MM.1S (cell line): ENCODE measurements at regions not wholly inside any gene's neighbourhood (a gene's known extent, or its start where the extent isn't known, plus 50 kb on each side); places are given as distances from the start of the nearest gene placed in this dataset.

ENCODE experiments used
- EZH2 ChIP-seq: fragments of 300-600 bp; sonication (generic); optimal IDR thresholded peaks from 2 replicates; pipeline ENCODE3; 2017; ENCODE audit warnings: low read depth, mild to moderate bottlenecking, antibody characterized with exemption, low read length, mixed read lengths
- EZH2phosphoT487 ChIP-seq: fragments of 300-600 bp; sonication (generic); IDR thresholded peaks from 2 replicates; pipeline ENCODE4 v1.6.1; 2018; ENCODE audit warnings: antibody characterized with exemption, low read length
- TF ChIP-seq, protein P1 (sequence below): fragments of 300-600 bp; sonication (generic); IDR thresholded peaks from 2 replicates; pipeline ENCODE4 v1.5.1; 2016; ENCODE audit warnings: antibody characterized with exemption, low read length, mixed read lengths

DNA sequence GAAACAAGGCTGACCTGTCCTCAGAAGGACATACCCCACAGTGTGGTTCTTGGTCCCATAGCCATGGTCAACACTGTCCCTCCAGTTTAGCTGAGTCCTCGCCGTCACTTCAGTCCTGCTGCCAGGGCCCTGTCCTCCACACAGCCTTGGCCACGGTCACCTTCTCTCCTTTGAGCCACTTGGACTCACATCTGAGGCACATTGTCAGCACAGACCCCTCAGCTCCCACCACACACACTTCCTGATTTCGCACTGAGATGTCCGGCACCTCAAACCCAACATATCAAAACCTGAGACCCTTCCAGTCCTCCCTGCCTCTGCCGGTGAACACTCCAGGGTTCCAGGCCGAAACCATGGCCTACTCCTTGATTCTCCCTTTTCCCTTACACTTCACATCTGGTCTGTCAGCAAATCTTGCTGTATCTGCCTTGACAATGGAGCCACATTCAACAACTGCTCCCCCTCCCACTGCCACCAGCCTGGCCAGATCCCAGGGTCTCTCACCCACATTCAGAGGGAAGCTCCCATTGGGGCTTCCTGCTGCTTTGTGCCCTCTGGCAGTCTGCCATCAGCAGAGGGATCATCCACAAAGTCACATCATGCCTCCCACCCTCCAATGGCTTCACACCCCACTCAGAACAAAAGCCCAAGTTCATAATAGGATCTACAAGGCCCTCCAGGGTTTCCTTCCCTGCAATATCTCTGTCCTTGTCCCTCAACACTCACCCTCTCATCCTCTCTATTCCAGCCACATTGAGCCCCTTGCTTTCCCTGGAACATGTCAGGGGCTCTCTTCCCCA, 219.6 kb upstream of the SHH start:
- TF ChIP-seq, protein P1, sequence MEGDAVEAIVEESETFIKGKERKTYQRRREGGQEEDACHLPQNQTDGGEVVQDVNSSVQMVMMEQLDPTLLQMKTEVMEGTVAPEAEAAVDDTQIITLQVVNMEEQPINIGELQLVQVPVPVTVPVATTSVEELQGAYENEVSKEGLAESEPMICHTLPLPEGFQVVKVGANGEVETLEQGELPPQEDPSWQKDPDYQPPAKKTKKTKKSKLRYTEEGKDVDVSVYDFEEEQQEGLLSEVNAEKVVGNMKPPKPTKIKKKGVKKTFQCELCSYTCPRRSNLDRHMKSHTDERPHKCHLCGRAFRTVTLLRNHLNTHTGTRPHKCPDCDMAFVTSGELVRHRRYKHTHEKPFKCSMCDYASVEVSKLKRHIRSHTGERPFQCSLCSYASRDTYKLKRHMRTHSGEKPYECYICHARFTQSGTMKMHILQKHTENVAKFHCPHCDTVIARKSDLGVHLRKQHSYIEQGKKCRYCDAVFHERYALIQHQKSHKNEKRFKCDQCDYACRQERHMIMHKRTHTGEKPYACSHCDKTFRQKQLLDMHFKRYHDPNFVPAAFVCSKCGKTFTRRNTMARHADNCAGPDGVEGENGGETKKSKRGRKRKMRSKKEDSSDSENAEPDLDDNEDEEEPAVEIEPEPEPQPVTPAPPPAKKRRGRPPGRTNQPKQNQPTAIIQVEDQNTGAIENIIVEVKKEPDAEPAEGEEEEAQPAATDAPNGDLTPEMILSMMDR: no peak
- TF ChIP-seq EZH2 (no peak), EZH2phosphoT487 (no peak)
